GM12801 (cell line): ENCODE measurements at regions not wholly inside any gene's neighbourhood (a gene's known extent, or its start where the extent isn't known, plus 50 kb on each side); places are given as distances from the start of the nearest gene placed in this dataset.

Experiments
- TF ChIP-seq, protein P1 (sequence below): IDR thresholded peaks from one replicate; pipeline ENCODE4 v1.5.1; 2011; ENCODE audit warnings: control low read depth; ENCODE audit not compliant: insufficient read length; ENCODE audit errors: extremely low read depth

DNA sequence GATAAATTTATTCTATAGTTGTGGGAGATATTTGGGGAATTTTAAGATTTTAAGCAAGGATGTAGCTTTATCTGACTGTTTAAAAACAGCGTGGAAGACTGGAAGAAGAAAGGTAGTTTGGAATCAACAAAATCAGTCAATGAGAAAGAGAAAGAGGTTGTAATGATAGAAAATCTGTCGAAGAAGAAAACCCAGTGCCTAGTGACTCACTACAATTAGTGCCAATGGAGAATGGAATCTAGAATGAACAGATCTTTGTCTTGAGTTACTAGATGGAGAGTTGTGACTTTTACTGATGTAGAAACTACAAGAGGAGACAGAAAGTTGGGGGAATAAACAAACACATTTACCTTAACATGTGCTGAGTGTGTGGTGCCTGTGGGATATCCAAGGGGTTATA is 577.8 kb upstream of the NR5A2 start:
- TF ChIP-seq, protein P1, sequence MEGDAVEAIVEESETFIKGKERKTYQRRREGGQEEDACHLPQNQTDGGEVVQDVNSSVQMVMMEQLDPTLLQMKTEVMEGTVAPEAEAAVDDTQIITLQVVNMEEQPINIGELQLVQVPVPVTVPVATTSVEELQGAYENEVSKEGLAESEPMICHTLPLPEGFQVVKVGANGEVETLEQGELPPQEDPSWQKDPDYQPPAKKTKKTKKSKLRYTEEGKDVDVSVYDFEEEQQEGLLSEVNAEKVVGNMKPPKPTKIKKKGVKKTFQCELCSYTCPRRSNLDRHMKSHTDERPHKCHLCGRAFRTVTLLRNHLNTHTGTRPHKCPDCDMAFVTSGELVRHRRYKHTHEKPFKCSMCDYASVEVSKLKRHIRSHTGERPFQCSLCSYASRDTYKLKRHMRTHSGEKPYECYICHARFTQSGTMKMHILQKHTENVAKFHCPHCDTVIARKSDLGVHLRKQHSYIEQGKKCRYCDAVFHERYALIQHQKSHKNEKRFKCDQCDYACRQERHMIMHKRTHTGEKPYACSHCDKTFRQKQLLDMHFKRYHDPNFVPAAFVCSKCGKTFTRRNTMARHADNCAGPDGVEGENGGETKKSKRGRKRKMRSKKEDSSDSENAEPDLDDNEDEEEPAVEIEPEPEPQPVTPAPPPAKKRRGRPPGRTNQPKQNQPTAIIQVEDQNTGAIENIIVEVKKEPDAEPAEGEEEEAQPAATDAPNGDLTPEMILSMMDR, result no peak

DNA sequence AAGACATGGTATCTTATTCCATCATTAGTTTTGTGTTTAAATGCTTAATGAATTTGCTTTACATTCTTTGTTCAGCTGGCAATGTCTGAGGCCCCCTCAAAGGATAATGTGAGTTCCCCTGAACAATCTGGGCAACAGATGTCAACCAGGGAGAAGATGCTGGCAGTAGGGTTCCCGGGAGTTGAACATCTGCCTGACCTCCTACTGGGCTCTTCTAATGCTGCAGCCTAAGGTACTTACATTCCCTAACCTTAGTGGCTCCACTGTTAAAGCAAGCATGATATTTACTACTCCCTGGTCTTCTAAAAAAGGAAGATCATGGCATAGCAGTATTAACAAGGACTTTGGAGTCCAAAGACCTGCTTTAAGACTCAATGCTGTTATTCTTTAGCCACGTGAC is 574.9 kb upstream of the NR5A2 start:
- TF ChIP-seq, protein P1, result no peak

DNA sequence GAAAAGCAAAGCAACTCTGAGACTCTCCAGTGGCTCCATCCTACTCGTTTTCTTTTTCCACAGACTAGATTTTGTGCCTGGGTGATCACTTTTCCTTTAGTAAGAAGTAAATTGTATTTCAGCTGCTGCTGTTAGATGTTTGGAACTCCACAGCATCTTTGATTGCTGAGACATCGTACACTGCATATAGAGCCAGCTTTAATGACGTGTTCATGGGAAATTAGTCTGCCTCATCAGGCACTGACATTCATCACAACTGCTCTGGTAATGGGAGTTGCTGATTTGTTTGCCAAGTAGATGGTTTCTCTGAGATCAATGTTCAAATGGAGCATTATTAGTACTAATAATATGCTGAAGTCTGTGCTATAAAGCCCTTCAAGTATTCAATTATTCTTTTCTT is 573.8 kb upstream of the NR5A2 start:
- TF ChIP-seq, protein P1, result no peak

DNA sequence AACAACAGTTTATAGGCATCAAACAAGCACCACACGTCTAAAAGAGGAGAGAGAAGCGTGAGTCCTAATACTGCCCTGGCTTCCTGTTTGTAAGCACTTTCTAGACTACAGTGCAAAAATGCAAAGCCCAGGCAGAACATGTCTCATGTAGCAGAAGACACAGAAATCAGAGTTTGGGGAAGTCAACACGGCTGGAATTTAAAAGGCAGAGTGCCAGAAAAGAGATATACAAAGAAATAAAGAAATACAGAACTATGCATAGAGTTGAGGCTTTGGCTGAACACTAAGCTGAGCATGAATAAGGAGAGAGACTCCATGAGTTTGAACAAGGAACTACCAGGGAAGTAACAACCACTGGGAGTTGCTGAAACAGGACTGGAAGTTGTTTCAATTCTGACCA is 566.6 kb upstream of the NR5A2 start:
- TF ChIP-seq, protein P1, result no peak

DNA sequence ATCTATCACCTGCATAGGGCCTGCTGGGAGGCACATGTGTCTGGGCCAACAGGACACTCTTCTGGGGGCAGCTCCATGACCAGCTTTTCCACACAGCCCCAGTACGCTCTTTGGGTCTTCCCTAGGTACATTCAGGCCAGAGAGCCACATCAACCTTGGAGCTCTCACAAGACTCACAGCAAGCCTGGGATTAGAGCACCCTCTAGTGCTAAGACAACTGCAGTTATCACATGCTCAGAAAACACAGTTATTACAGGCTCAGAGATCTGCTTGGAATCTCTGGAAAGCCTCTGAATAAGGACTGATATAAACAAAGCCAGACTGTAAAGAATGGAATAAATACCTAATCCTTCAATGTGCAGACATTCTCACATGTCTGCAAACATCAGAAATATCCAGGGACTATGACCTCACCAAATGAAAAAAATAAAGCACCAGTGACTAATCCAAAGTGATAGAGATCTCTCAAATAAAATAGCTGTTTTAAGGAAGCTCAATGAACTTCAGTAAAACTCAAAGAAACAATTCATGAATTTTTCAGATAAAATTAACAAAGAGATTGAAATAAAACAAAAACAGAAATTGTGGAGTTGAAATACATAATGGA is 563.9 kb upstream of the NR5A2 start:
- TF ChIP-seq, protein P1, result no peak

DNA sequence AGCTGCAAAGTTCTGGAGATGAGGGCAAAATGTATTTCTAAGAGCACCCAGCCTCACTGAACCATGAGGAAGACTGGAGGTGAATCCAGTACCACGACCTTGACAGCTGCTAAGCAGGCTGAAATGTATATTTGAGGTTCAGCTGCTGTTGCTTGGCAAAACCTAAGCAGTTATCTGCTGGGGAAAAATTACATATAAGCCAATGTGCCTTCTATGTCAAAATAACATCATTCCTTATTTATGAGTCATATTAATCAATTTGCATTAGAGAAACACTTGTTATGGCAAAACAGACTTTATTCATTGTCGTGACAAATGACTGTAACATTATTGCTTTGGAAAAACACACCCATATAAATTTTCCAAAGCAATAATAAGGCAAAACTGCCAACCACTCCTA is 560.5 kb upstream of the NR5A2 start:
- TF ChIP-seq, protein P1, result no peak

DNA sequence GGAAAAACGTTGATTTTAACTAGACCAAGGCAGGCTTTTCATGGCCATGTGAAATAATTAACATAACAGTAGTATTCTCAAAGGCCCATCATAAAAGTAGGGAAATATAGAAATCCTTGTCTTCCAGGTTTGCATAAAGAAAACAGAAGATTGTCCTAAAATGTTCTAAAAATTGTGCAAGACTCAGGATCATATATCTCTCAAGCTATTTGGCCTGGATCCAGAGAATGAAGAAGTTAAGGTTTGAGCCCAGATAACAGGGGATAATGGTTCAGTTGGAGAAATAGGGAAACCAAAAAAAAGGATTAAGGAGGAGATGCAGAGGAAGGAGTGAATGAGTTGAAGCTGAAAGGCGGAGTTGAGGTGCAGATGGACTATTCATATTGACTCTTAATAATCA is 555.5 kb upstream of the NR5A2 start:
- TF ChIP-seq, protein P1, result no peak

DNA sequence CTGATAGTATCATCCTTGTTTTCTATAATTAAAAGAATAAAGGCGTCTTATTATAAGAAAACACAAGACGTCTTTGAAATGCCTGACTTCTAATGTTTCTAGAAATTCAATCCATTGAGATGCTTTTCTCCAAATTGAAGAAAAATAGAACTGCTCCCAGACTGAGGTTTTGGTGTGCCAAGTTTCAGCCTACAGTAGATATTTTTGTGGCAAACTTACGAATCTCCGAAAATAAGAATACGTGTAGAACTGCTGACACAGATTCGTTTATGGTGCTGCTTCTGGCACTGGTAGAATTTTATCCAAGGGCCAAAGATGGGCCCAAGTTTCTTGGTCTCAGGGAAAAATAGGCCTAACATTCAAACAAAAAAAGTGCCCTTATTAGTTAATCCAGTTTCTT is 554.5 kb upstream of the NR5A2 start:
- TF ChIP-seq, protein P1, result no peak
